ENCODE measurements at regions not wholly inside any gene's neighbourhood (a gene's known extent, or its start where the extent isn't known, plus 50 kb on each side); places are given as distances from the start of the nearest gene placed in this dataset.

- no peak for DNase-seq
- Histone ChIP-seq H3K4me1 (peaks cover 9% of the 10 kb centered on the region), H3K36me3 (no peaks in the 10 kb centered on the region), H3K4me3 (ENCODE audit: low read depth, low read length) (no peak overlapping the region), H3K9me3 (no peaks in the 10 kb centered on the region), H3K27me3 (no peaks in the 10 kb centered on the region)
- TF ChIP-seq CTCF (IDR thresholded peaks at IDR 0.05; ENCODE audit: low read depth, low read length) = no peak
Measured at GRCh38 chr2:190795686-190796085, 84.9 kb upstream of the GLS start.

- Histone ChIP-seq H3K4me1 (peaks cover 32% of the 10 kb centered on the region), H3K9me3 (no peaks in the 10 kb centered on the region), H3K27me3 (no peaks in the 10 kb centered on the region), H3K36me3 (no peaks in the 10 kb centered on the region), H3K4me3 (ENCODE audit: low read depth, low read length) (no peak overlapping the region)
- TF ChIP-seq CTCF (IDR thresholded peaks at IDR 0.05; ENCODE audit: low read depth, low read length) = no peak
- DNase-seq = no peak
Measured at GRCh38 chr2:190799999-190800398, 80.6 kb upstream of the GLS start.

- H3K36me3 ChIP-seq = no peaks in the 10 kb centered on the region
- no peaks in the 10 kb centered on the region for H3K9me3 ChIP-seq
- TF ChIP-seq CTCF (IDR thresholded peaks at IDR 0.05; ENCODE audit: low read depth, low read length) = no peak
- no peak overlapping the region for H3K4me3 ChIP-seq (ENCODE audit: low read depth, low read length)
- DNase-seq = no peak
- H3K27me3 ChIP-seq = no peaks in the 10 kb centered on the region
- H3K4me1 ChIP-seq = peaks cover 35% of the 10 kb centered on the region
Measured at GRCh38 chr2:190800528-190800927, 80.1 kb upstream of the GLS start.

GRCh38 chr2:190802129-190802528 lies 78.5 kb upstream of the GLS start:
- no peaks in the 10 kb centered on the region for H3K36me3 ChIP-seq
- no peaks in the 10 kb centered on the region for H3K27me3 ChIP-seq
- DNase-seq = peak; percentile 75
- no peaks in the 10 kb centered on the region for H3K9me3 ChIP-seq
- H3K4me3 ChIP-seq (ENCODE audit: low read depth, low read length) = no peak overlapping the region
- no peak for TF ChIP-seq CTCF (IDR thresholded peaks at IDR 0.05; ENCODE audit: low read depth, low read length)
- peaks cover 39% of the 10 kb centered on the region for H3K4me1 ChIP-seq

GRCh38 chr2:190802626-190803209 lies 77.9 kb upstream of the GLS start:
- Histone ChIP-seq H3K9me3 (no peaks in the 10 kb centered on the region), H3K4me1 (peaks cover 39% of the 10 kb centered on the region), H3K27me3 (no peaks in the 10 kb centered on the region), H3K4me3 (ENCODE audit: low read depth, low read length) (no peak overlapping the region), H3K36me3 (no peaks in the 10 kb centered on the region)
- TF ChIP-seq CTCF (IDR thresholded peaks at IDR 0.05; ENCODE audit: low read depth, low read length) = no peak
- DNase-seq = peak; percentile 14

GRCh38 chr2:190804182-190804795 lies 76.3 kb upstream of the GLS start:
- H3K27me3 ChIP-seq = no peaks in the 10 kb centered on the region
- H3K36me3 ChIP-seq = no peaks in the 10 kb centered on the region
- H3K4me1 ChIP-seq = peaks cover 39% of the 10 kb centered on the region
- H3K9me3 ChIP-seq = no peaks in the 10 kb centered on the region
- peak; percentile 58 for TF ChIP-seq CTCF (IDR thresholded peaks at IDR 0.05; ENCODE audit: low read depth, low read length)
- DNase-seq = no peak
- H3K4me3 ChIP-seq (ENCODE audit: low read depth, low read length) = no peak overlapping the region

Measured in BE2C (cell line).